HepG2 (cell line): ENCODE measurements at regions not wholly inside any gene's neighbourhood (a gene's known extent, or its start where the extent isn't known, plus 50 kb on each side); places are given as distances from the start of the nearest gene placed in this dataset.

Source experiments
- BRCA1 ChIP-seq: sonication (generic); formaldehyde crosslinking; IDR thresholded peaks from 2 replicates; pipeline ENCODE4 v1.4.0; 2020; ENCODE audit warnings: missing genetic modification reagents
- DR1 ChIP-seq: sonication (generic); formaldehyde crosslinking; IDR thresholded peaks from 2 replicates; pipeline ENCODE4 v1.8.0; 2021; ENCODE audit warnings: mild to moderate bottlenecking, missing genetic modification reagents, inconsistent platforms
- FOXO4 ChIP-seq: sonication (generic); formaldehyde crosslinking; conservative IDR thresholded peaks from 2 replicates; pipeline ENCODE4 v1.8.1; 2023; ENCODE audit warnings: missing genetic modification reagents
- JDP2 ChIP-seq: sonication (generic); formaldehyde crosslinking; IDR thresholded peaks from 2 replicates; pipeline ENCODE4 v1.8.1; 2022; ENCODE audit warnings: missing genetic modification reagents, borderline replicate concordance
- MEF2D ChIP-seq: sonication (generic); formaldehyde crosslinking; IDR thresholded peaks from 2 replicates; pipeline ENCODE4 v1.5.1; 2020; ENCODE audit warnings: mild to moderate bottlenecking, missing genetic modification reagents
- PHF8 ChIP-seq: sonication (generic); formaldehyde crosslinking; IDR thresholded peaks from 2 replicates; pipeline ENCODE4 v1.5.0; 2020; ENCODE audit warnings: missing genetic modification reagents
- POLR2AphosphoS5 ChIP-seq: IDR thresholded peaks from 2 replicates; pipeline ENCODE4 v1.6.1; 2012; ENCODE audit warnings: low read depth, low read length
- TBL1XR1 ChIP-seq: fragments of 150-350 bp; IDR thresholded peaks from 2 replicates; pipeline ENCODE4 v1.6.1; 2014; ENCODE audit warnings: borderline replicate concordance, low read length; ENCODE audit not compliant: partially characterized antibody
- TRIM24 ChIP-seq: sonication (generic); formaldehyde crosslinking; IDR thresholded peaks from 2 replicates; pipeline ENCODE4 v1.8.0; 2022; ENCODE audit warnings: mild to moderate bottlenecking, missing genetic modification reagents
- XRCC5 ChIP-seq: fragments of 200-400 bp; formaldehyde crosslinking; optimal IDR thresholded peaks from 2 replicates; pipeline ENCODE3; 2017; ENCODE audit warnings: mild to moderate bottlenecking, low read length
- ZKSCAN8 ChIP-seq: IDR thresholded peaks from 2 replicates; pipeline ENCODE4 v1.6.1; 2016; ENCODE audit warnings: borderline replicate concordance, missing genetic modification reagents, missing compliant biosample characterization
- TF ChIP-seq, protein P1 (sequence below), 2 experiments: IDR thresholded peaks; 2 replicates each; pipeline ENCODE4 v1.6.1; 2011 to 2012; ENCODE audit warnings: low read length in 2 of 2, borderline replicate concordance in 1 of 2, low read depth in 1 of 2, mild to moderate bottlenecking in 1 of 2, moderate library complexity in 1 of 2

DNA sequence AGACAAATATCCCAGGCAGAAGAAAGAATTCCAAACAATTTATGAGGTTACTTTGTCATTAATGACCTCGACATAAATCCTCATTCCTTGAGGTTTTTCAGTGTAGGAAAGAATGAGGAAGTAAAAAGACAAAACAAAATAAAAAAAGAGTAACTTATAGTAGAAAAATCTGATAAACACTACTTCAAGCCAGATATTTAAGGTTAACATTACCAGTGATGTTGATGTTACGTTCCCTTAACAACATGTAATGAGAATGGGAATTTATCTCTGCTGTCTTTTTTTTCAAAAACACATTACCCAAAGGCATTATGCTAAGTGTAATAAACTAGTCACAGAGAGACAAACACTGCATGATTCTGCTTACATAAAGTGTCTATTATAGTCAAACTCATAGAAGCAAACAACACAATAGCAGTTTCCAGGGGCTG lies 935.1 kb downstream of the SLITRK1 start:
- no peak for TF ChIP-seq JDP2 (CRISPR knock-in tag)
- TF ChIP-seq XRCC5 = no peak
- TF ChIP-seq MEF2D (CRISPR knock-in tag) = no peak
- TF ChIP-seq DR1 (CRISPR knock-in tag) = no peak
- TF ChIP-seq BRCA1 (CRISPR knock-in tag) = no peak
- TF ChIP-seq TBL1XR1 = no peak
- TF ChIP-seq FOXO4 (CRISPR knock-in tag) = no peak
- TF ChIP-seq PHF8 (CRISPR knock-in tag) = no peak
- TF ChIP-seq POLR2AphosphoS5 = no peak
- TF ChIP-seq, protein P1, sequence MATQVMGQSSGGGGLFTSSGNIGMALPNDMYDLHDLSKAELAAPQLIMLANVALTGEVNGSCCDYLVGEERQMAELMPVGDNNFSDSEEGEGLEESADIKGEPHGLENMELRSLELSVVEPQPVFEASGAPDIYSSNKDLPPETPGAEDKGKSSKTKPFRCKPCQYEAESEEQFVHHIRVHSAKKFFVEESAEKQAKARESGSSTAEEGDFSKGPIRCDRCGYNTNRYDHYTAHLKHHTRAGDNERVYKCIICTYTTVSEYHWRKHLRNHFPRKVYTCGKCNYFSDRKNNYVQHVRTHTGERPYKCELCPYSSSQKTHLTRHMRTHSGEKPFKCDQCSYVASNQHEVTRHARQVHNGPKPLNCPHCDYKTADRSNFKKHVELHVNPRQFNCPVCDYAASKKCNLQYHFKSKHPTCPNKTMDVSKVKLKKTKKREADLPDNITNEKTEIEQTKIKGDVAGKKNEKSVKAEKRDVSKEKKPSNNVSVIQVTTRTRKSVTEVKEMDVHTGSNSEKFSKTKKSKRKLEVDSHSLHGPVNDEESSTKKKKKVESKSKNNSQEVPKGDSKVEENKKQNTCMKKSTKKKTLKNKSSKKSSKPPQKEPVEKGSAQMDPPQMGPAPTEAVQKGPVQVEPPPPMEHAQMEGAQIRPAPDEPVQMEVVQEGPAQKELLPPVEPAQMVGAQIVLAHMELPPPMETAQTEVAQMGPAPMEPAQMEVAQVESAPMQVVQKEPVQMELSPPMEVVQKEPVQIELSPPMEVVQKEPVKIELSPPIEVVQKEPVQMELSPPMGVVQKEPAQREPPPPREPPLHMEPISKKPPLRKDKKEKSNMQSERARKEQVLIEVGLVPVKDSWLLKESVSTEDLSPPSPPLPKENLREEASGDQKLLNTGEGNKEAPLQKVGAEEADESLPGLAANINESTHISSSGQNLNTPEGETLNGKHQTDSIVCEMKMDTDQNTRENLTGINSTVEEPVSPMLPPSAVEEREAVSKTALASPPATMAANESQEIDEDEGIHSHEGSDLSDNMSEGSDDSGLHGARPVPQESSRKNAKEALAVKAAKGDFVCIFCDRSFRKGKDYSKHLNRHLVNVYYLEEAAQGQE (IDR thresholded peaks at IDR 0.05; ENCODE audit: borderline replicate concordance in 1 of 2, low read depth in 1 of 2, low read length in 2 of 2) = no peak
- no peak for TF ChIP-seq TRIM24
- TF ChIP-seq ZKSCAN8 (CRISPR knock-in tag) = no peak
